B cell (primary cell): ENCODE measurements at regions not wholly inside any gene's neighbourhood (a gene's known extent, or its start where the extent isn't known, plus 50 kb on each side); places are given as distances from the start of the nearest gene placed in this dataset.
"Not testable (repeated sequence)": the region's sequence is repeated elsewhere in the genome, so short reads cannot be mapped to it uniquely, and the experiment has no call there.

ENCODE experiments used
- ATAC-seq: fragments of 200-7000 bp; cut with Tn5 transposase; one replicate; pipeline ENCODE4 v1.10.0; 2021; ENCODE audit warnings: low read depth, mild to moderate bottlenecking, moderate number of reproducible peaks, moderate library complexity
- CTCF ChIA-PET: fragments of 350-600 bp; sonication (Branson Sonifier 250); formaldehyde crosslinking; loops from one replicate; lab custom pipeline; 2021; ENCODE audit warnings: antibody characterized with exemption, inconsistent platforms; lab: Charles Lee
- POLR2A ChIA-PET: fragments of 350-600 bp; sonication (Branson Sonifier 250); formaldehyde crosslinking; loops from one replicate; lab custom pipeline; 2021; ENCODE audit warnings: antibody characterized with exemption; lab: Charles Lee
- DNase-seq: peaks from one replicate; pipeline ENCODE4 v3.0.0; 2013
- H2AFZ ChIP-seq: 2 replicates; pipeline ENCODE4 v1.6.1; 2012; ENCODE audit warnings: mild to moderate bottlenecking, low read depth, low read length; ENCODE audit not compliant: insufficient read depth, poor library complexity, severe bottlenecking
- H3K27ac ChIP-seq, 2 donors: 1 replicate in 1 of 2; 2 replicates in 1 of 2; pipeline ENCODE4 v1.5.1; 2012 to 2013; ENCODE audit warnings: low read length in 2 of 2, mild to moderate bottlenecking in 2 of 2, moderate library complexity in 1 of 2
- H3K27me3 ChIP-seq, 4 experiments: fragments of 200-600 bp in 1 of 4; sonication (generic) in 1 of 4; replicated peaks in 1 of 4; 1 replicate in 2 of 4; 2 replicates in 2 of 4; pipeline versions ENCODE4 v1.6.1 to v1.7.0; 2013 to 2016; ENCODE audit warnings: low read length in 3 of 4, mild to moderate bottlenecking in 2 of 4, mixed read lengths in 1 of 4, moderate library complexity in 1 of 4; ENCODE audit not compliant: insufficient read depth in 4 of 4, control insufficient read depth in 3 of 4; ENCODE audit errors: control extremely low read depth in 1 of 4
- H3K36me3 ChIP-seq, 2 experiments: replicated peaks in 1 of 2; 1 replicate in 1 of 2; 2 replicates in 1 of 2; pipeline versions ENCODE4 v1.6.1 to v1.7.1; 2013; ENCODE audit warnings: low read length in 1 of 2; ENCODE audit not compliant: insufficient read depth in 2 of 2, control insufficient read depth in 1 of 2; ENCODE audit errors: control extremely low read depth in 1 of 2, extremely low read depth in 1 of 2
- H3K4me1 ChIP-seq, 2 donors: fragments of 200-600 bp in 1 of 2; sonication (generic) in 1 of 2; 1 replicate in 1 of 2; 2 replicates in 1 of 2; pipeline versions ENCODE4 v1.5.1 to v1.6.1; 2013 to 2017; ENCODE audit warnings: low read length in 2 of 2; ENCODE audit not compliant: control insufficient read depth in 2 of 2, insufficient read depth in 2 of 2
- H3K4me2 ChIP-seq: replicated peaks from 2 replicates; pipeline ENCODE3; 2012; ENCODE audit warnings: mild to moderate bottlenecking, low read depth, low read length; ENCODE audit not compliant: poor library complexity, severe bottlenecking
- H3K4me3 ChIP-seq, 5 experiments: fragments of 200-600 bp in 1 of 5; sonication (generic) in 1 of 5; 1 replicate in 3 of 5; 2 replicates in 2 of 5; pipeline versions ENCODE4 v1.5.1 to v1.7.0; 2011 to 2016; ENCODE audit warnings: low read length in 4 of 5, mild to moderate bottlenecking in 4 of 5, low read depth in 2 of 5, control low read depth in 1 of 5, moderate library complexity in 1 of 5; ENCODE audit not compliant: insufficient read depth in 1 of 5; ENCODE audit errors: control extremely low read depth in 1 of 5, extremely low read depth in 1 of 5
- H3K79me2 ChIP-seq: fragments of 200-600 bp; sonication (generic); one replicate; pipeline ENCODE4 v1.6.0; 2016; ENCODE audit warnings: low read length; ENCODE audit not compliant: control insufficient read depth, insufficient read depth
- H3K9ac ChIP-seq: fragments of 200-600 bp; sonication (generic); 2 replicates; pipeline ENCODE4 v1.6.1; 2017; ENCODE audit warnings: mild to moderate bottlenecking, low read length, moderate library complexity
- H3K9me3 ChIP-seq, 3 donors: one replicate each; pipeline versions ENCODE4 v1.6.1 to v1.7.1; 2013; ENCODE audit warnings: low read length in 2 of 3; ENCODE audit not compliant: control insufficient read depth in 2 of 3, insufficient read depth in 1 of 3; ENCODE audit errors: control extremely low read depth in 1 of 3
- H4K20me1 ChIP-seq: 2 replicates; pipeline ENCODE4 v1.6.0; 2012; ENCODE audit warnings: mild to moderate bottlenecking, low read length; ENCODE audit not compliant: insufficient read depth, control insufficient read depth, poor library complexity, severe bottlenecking
- H3K27ac Mint-ChIP-seq: one replicate; pipeline ENCODE4 v1.8.0; 2021; ENCODE audit warnings: mixed read lengths
- H3K27me3 Mint-ChIP-seq: one replicate; pipeline ENCODE4 v1.8.0; 2021; ENCODE audit warnings: mixed read lengths
- H3K4me1 Mint-ChIP-seq: one replicate; pipeline ENCODE4 v1.8.0; 2021; ENCODE audit warnings: mixed read lengths
- H3K4me3 Mint-ChIP-seq: one replicate; pipeline ENCODE4 v1.8.0; 2021; ENCODE audit warnings: mixed read lengths
- H3K9me3 Mint-ChIP-seq: one replicate; pipeline ENCODE4 v1.8.0; 2022; ENCODE audit warnings: mixed read lengths; ENCODE audit not compliant: insufficient read depth
- CTCF ChIP-seq: fragments of 200-600 bp; IDR thresholded peaks from one replicate; pipeline ENCODE4 v1.8.0; 2022; ENCODE audit warnings: antibody characterized with exemption, mild to moderate bottlenecking
- EZH2 ChIP-seq: IDR thresholded peaks from 2 replicates; pipeline ENCODE4 v1.6.1; 2012; ENCODE audit warnings: borderline replicate concordance, low read depth, mild to moderate bottlenecking, moderate library complexity, low read length; ENCODE audit not compliant: insufficient read depth, poor library complexity, severe bottlenecking
- WGBS: methylation state at CpG from one replicate; pipeline ENCODE4 v1.1.5; 2013; ENCODE audit warnings: missing lambda C conversion rate; ENCODE audit not compliant: insufficient coverage; 5-methylcytosine and 5-hydroxymethylcytosine counted together
- intact Hi-C: fragments of 100-400 bp; cut with micrococcal nuclease; formaldehyde crosslinking; loops from one replicate; pipeline ENCODE4 v1.10.0; 2022

GRCh38 chrX:46228389-46228788 is 316.8 kb downstream of the ZNF674 start:
- H3K4me3 ChIP-seq: no peak overlapping the region

DNA sequence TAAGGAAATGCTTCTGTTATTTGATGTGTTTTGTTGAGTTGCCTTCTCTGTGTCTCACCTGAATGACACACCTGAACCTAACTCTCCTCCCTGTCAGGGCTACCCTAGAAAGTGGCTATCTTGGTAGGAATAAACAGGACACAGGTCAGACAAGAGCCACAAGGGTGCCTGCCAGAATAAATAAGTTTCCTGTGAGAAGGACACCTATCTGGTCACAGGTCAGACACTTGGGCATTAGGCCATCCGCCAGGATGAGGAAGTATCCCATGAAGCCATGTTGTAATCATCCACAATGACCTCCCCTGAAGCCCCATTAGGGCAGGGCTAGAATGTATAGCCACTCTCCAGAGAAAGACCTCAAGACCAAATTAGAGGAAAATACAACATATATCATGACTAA is 318.8 kb downstream of the ZNF674 start:
- H3K36me3 ChIP-seq: no peaks in the 10 kb centered on the region
- H3K4me1 ChIP-seq: no peaks in the 10 kb centered on the region
- no peaks in the 10 kb centered on the region for H3K9me3 Mint-ChIP-seq
- no peaks in the 10 kb centered on the region for H3K4me1 Mint-ChIP-seq
- no peak for ATAC-seq
- ChIA-PET CTCF (no interaction called here), POLR2A (no interaction called here)
- no peak overlapping the region for H2AFZ ChIP-seq
- no peaks in the 10 kb centered on the region for H3K9me3 ChIP-seq
- intact Hi-C loops: no loop called here
- H3K79me2 ChIP-seq: no peaks in the 10 kb centered on the region
- no peak overlapping the region for H3K4me3 Mint-ChIP-seq
- no peak overlapping the region for H3K9ac ChIP-seq
- no CpG with 5 or more reads among the region's 1 CpG for WGBS
- no peak for TF ChIP-seq EZH2
- no peak for TF ChIP-seq CTCF
- no peaks in the 10 kb centered on the region for H4K20me1 ChIP-seq
- no peak for DNase-seq
- H3K27me3 ChIP-seq: no peaks in the 10 kb centered on the region
- H3K27me3 Mint-ChIP-seq: no peaks in the 10 kb centered on the region
- H3K4me2 ChIP-seq: no peak overlapping the region
- no peak overlapping the region for H3K4me3 ChIP-seq
- H3K27ac Mint-ChIP-seq: no peak overlapping the region
- H3K27ac ChIP-seq: no peak overlapping the region

More at GRCh38 chrX:46228389-46228788, 316.8 kb downstream of the ZNF674 start:
- no peak for TF ChIP-seq EZH2
- no peak for TF ChIP-seq CTCF
- ChIA-PET CTCF (no interaction called here), POLR2A (no interaction called here)
- no peaks in the 10 kb centered on the region for H3K27me3 ChIP-seq
- no CpG with 5 or more reads among the region's 6 CpGs for WGBS
- H3K79me2 ChIP-seq: no peaks in the 10 kb centered on the region
- no peak for ATAC-seq
- Mint-ChIP-seq H3K27me3 (no peaks in the 10 kb centered on the region), H3K4me1 (no peaks in the 10 kb centered on the region), H3K9me3 (no peaks in the 10 kb centered on the region), H3K4me3 (no peak overlapping the region), H3K27ac (no peak overlapping the region)
- H3K9me3 ChIP-seq: no peaks in the 10 kb centered on the region
- no peaks in the 10 kb centered on the region for H3K36me3 ChIP-seq
- H3K27ac ChIP-seq: no peak overlapping the region
- intact Hi-C loops: no loop called here
- H3K4me2 ChIP-seq: no peak overlapping the region
- H3K9ac ChIP-seq: no peak overlapping the region
- no peaks in the 10 kb centered on the region for H4K20me1 ChIP-seq
- no peak overlapping the region for H2AFZ ChIP-seq
- no peak for DNase-seq
- no peaks in the 10 kb centered on the region for H3K4me1 ChIP-seq

DNA sequence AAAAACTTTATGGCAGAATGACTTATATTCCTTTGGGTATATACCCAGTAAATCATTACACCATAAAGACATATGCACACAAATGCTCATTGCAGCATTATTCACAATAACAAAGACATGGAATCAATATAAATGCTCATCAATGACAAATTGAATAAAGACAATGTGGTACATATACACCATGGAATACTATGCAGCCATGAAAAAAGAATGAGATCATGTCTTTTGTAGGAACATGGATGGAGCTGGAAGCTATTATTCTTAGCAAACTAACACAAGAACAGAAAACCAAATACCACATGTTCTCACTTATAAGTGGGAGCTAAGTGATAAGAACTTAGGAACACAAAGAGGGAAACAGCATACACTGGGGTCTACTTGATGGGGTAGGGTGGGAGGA is 321.7 kb downstream of the ZNF674 start:
- POLR2A ChIA-PET, CTCF ChIA-PET, H3K27ac ChIP-seq, intact Hi-C loops, H3K9me3 ChIP-seq, H3K79me2 ChIP-seq, H3K9me3 Mint-ChIP-seq, H2AFZ ChIP-seq, H3K4me1 Mint-ChIP-seq, H3K9ac ChIP-seq, H3K4me2 ChIP-seq, H3K4me1 ChIP-seq, H3K36me3 ChIP-seq, H4K20me1 ChIP-seq, H3K27me3 ChIP-seq, H3K27me3 Mint-ChIP-seq, H3K4me3 ChIP-seq, H3K27ac Mint-ChIP-seq, DNase-seq, ATAC-seq, H3K4me3 Mint-ChIP-seq: not testable (repeated sequence)
